IMR-90 (cell line): ENCODE measurements at regions not wholly inside any gene's neighbourhood (a gene's known extent, or its start where the extent isn't known, plus 50 kb on each side); places are given as distances from the start of the nearest gene placed in this dataset.

Source experiments
- ATAC-seq: fragments of 200-7000 bp; cut with Tn5 transposase; 2 replicates; pipeline ENCODE4 v1.9.1; 2020; ENCODE audit warnings: low read depth, mild to moderate bottlenecking, moderate library complexity
- BruUV-seq: library from RNA; stranded (reverse); fragments of 400-500 nt; replicated peaks from 2 replicates; lab custom pipeline; 2021; lab: Mats Ljungman, UMichigan
- CTCF ChIA-PET: fragments of 300-600 bp; formaldehyde crosslinking; extraction: SDS; loops from one replicate; lab custom pipeline; 2021; ENCODE audit warnings: antibody characterized with exemption; lab: Yijun Ruan, JAX
- POLR2A ChIA-PET: fragments of 300-600 bp; sonication (Branson Sonifier 250); formaldehyde crosslinking; loops from one replicate; lab custom pipeline; 2022; ENCODE audit warnings: antibody characterized with exemption; ENCODE audit not compliant: unreplicated experiment; lab: Charles Lee
- DNase-seq: peaks from one replicate; pipeline ENCODE4 v3.0.0; 2013
- H2AFZ ChIP-seq: replicated peaks from 2 replicates; pipeline ENCODE3; 2013; ENCODE audit warnings: low read length, mild to moderate bottlenecking; ENCODE audit not compliant: poor library complexity
- H2AK5ac ChIP-seq: 2 replicates; pipeline ENCODE4 v1.6.1; 2013; ENCODE audit warnings: low read depth, low read length, inconsistent platforms
- H2AK9ac ChIP-seq: replicated peaks from 2 replicates; pipeline ENCODE3; 2013; ENCODE audit warnings: mild to moderate bottlenecking, low read depth, low read length, moderate library complexity; ENCODE audit not compliant: poor library complexity
- H2BK120ac ChIP-seq: 2 replicates; pipeline ENCODE4 v1.6.1; 2013; ENCODE audit warnings: low read depth, low read length, inconsistent platforms
- H2BK15ac ChIP-seq: 3 replicates; pipeline ENCODE4 v1.6.1; 2013; ENCODE audit warnings: low read depth, low read length, inconsistent platforms
- H2BK20ac ChIP-seq: 2 replicates; pipeline ENCODE4 v1.6.1; 2013; ENCODE audit warnings: low read depth, mild to moderate bottlenecking, inconsistent platforms, low read length, moderate library complexity
- H2BK5ac ChIP-seq: 2 replicates; pipeline ENCODE4 v1.6.1; 2013; ENCODE audit warnings: mild to moderate bottlenecking, low read depth, low read length, inconsistent platforms; ENCODE audit not compliant: poor library complexity, severe bottlenecking
- H3K14ac ChIP-seq: replicated peaks from 2 replicates; pipeline ENCODE4 v1.6.1; 2013; ENCODE audit warnings: low read depth, low read length, inconsistent platforms
- H3K18ac ChIP-seq: 2 replicates; pipeline ENCODE4 v1.6.1; 2013; ENCODE audit warnings: low read depth, low read length, control low read depth
- H3K23ac ChIP-seq: 2 replicates; pipeline ENCODE4 v1.6.1; 2013; ENCODE audit warnings: low read depth, low read length, inconsistent platforms
- H3K27ac ChIP-seq: 2 replicates; pipeline ENCODE4 v1.5.1; 2013; ENCODE audit warnings: mild to moderate bottlenecking, control low read depth, low read length; ENCODE audit not compliant: insufficient read depth
- H3K27me3 ChIP-seq: 2 replicates; pipeline ENCODE4 v1.6.1; 2013; ENCODE audit warnings: low read length; ENCODE audit not compliant: control insufficient read depth, insufficient read depth
- H3K36me3 ChIP-seq: 2 replicates; pipeline ENCODE4 v1.6.1; 2013; ENCODE audit warnings: low read length, mixed read lengths; ENCODE audit not compliant: control insufficient read depth, insufficient read depth
- H3K4ac ChIP-seq: 2 replicates; pipeline ENCODE4 v1.6.1; 2013; ENCODE audit warnings: low read depth, low read length, inconsistent platforms
- H3K4me1 ChIP-seq: 2 replicates; pipeline ENCODE4 v1.6.1; 2013; ENCODE audit warnings: low read length, mixed read lengths; ENCODE audit not compliant: control insufficient read depth, insufficient read depth
- H3K4me2 ChIP-seq: 2 replicates; pipeline ENCODE4 v1.6.1; 2013; ENCODE audit warnings: low read depth, mild to moderate bottlenecking, control low read depth, low read length, moderate library complexity
- H3K4me3 ChIP-seq: 2 replicates; pipeline ENCODE4 v1.5.1; 2013; ENCODE audit warnings: low read depth, mild to moderate bottlenecking, control low read depth, low read length, moderate library complexity; ENCODE audit not compliant: insufficient read depth
- H3K56ac ChIP-seq: 2 replicates; pipeline ENCODE4 v1.6.1; 2013; ENCODE audit warnings: low read length, inconsistent platforms; ENCODE audit not compliant: insufficient read depth; ENCODE audit errors: extremely low read depth
- H3K79me1 ChIP-seq, 2 experiments: 2 replicates each; pipeline ENCODE4 v1.6.1; 2013; ENCODE audit warnings: low read length in 2 of 2, inconsistent platforms in 1 of 2, low read depth in 1 of 2
- H3K9ac ChIP-seq: 2 replicates; pipeline ENCODE4 v1.6.1; 2013; ENCODE audit warnings: low read depth, low read length, control low read depth
- H3K9me1 ChIP-seq: 2 replicates; pipeline ENCODE4 v1.6.1; 2013; ENCODE audit warnings: low read length, inconsistent platforms; ENCODE audit not compliant: insufficient read depth
- H3K9me3 ChIP-seq: 2 replicates; pipeline ENCODE4 v1.6.1; 2013; ENCODE audit warnings: low read length; ENCODE audit not compliant: control insufficient read depth, insufficient read depth
- H4K20me1 ChIP-seq: 2 replicates; pipeline ENCODE4 v1.6.1; 2013; ENCODE audit warnings: low read length, inconsistent platforms; ENCODE audit not compliant: insufficient read depth
- H4K5ac ChIP-seq: 2 replicates; pipeline ENCODE4 v1.6.1; 2013; ENCODE audit warnings: mild to moderate bottlenecking, low read depth, low read length, control low read depth
- H4K8ac ChIP-seq, 2 experiments: 2 replicates each; pipeline ENCODE4 v1.6.1; 2013; ENCODE audit warnings: low read depth in 2 of 2, low read length in 2 of 2, control low read depth in 1 of 2, inconsistent platforms in 1 of 2
- H4K91ac ChIP-seq: 2 replicates; pipeline ENCODE4 v1.6.1; 2013; ENCODE audit warnings: low read depth, low read length, inconsistent platforms; ENCODE audit not compliant: insufficient read depth
- CEBPB ChIP-seq: IDR thresholded peaks from 2 replicates; pipeline ENCODE4 v1.6.1; 2012; ENCODE audit warnings: low read depth, low read length, improper control_type of control experiment
- MAFK ChIP-seq: IDR thresholded peaks from 2 replicates; pipeline ENCODE4 v1.6.1; 2012; ENCODE audit warnings: low read depth, low read length, improper control_type of control experiment
- MXI1 ChIP-seq: IDR thresholded peaks from 2 replicates; pipeline ENCODE4 v1.6.1; 2012; ENCODE audit warnings: low read depth, mild to moderate bottlenecking, low read length, moderate library complexity, borderline replicate concordance
- RAD21 ChIP-seq: IDR thresholded peaks from 2 replicates; pipeline ENCODE4 v1.6.1; 2012; ENCODE audit warnings: low read length, improper control_type of control experiment
- WGBS, 2 experiments: methylation state at CpG; one replicate each; pipeline versions ENCODE4 v1.1.5 to v1.1.7; 2013; ENCODE audit warnings: missing lambda C conversion rate in 2 of 2; ENCODE audit not compliant: insufficient read length in 1 of 2; ENCODE audit errors: extremely low coverage in 2 of 2; 5-methylcytosine and 5-hydroxymethylcytosine counted together
- dilution Hi-C: fragments of 300-500 bp; cut with HindIII; formaldehyde crosslinking; loops from one replicate; pipeline ENCODE4 v1.14.3; 2018; ENCODE audit warnings: low sequenced_read_pairs; ENCODE audit not compliant: unreplicated experiment
- in situ Hi-C: fragments of 300-500 bp; cut with MboI; formaldehyde crosslinking; loops from 3 replicates; pipeline ENCODE4 v1.14.3; 2019; ENCODE audit warnings: low sequenced_read_pairs, inconsistent platforms, mixed read lengths
- intact Hi-C: fragments of 100-400 bp; cut with micrococcal nuclease; formaldehyde crosslinking; loops from 2 replicates; pipeline ENCODE4 v1.10.0; 2022

DNA sequence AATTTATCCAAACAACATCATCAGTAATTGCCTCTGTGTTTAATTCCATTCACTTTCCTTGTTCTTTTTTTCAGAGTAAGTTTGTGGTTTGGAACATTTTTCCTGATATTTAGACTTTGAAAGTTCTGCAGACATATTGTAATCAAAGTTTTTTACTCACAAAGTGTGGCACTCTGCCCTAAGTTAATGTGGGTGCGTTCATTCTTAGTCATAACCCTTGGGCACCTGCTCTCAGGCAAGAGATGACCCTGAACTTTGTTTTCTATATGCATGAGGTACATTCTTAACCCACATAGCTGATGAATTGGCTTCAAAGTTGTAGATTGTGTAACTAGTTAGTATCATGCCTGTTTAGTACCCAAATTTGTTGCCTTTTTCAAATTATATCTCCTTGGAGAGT lies 424.3 kb downstream of the GRXCR1 start:
- Histone ChIP-seq H3K36me3 (no peaks in the 10 kb centered on the region), H3K23ac (no peak overlapping the region), H3K4ac (no peak overlapping the region), H3K79me1 (no peaks in the 10 kb centered on the region), H3K27ac (no peak overlapping the region), H4K91ac (no peak overlapping the region), H2AFZ (no peak overlapping the region), H3K9me3 (peaks cover 4% of the 10 kb centered on the region), H2BK5ac (no peak overlapping the region), H3K14ac (no peak overlapping the region), H3K4me3 (no peak overlapping the region), H3K9me1 (no peaks in the 10 kb centered on the region), H2AK5ac (no peak overlapping the region), H2AK9ac (no peak overlapping the region), H3K56ac (no peak overlapping the region), H4K8ac (no peak overlapping the region), H3K9ac (no peak overlapping the region), H2BK15ac (no peak overlapping the region), H3K18ac (no peak overlapping the region), H2BK20ac (no peak overlapping the region), H4K5ac (no peak overlapping the region), H3K4me2 (no peak overlapping the region), H2BK120ac (no peak overlapping the region), H3K4me1 (no peaks in the 10 kb centered on the region), H4K20me1 (no peaks in the 10 kb centered on the region), H3K27me3 (no peaks in the 10 kb centered on the region)
- no peak for ATAC-seq
- in situ Hi-C loops: no loop called here
- DNase-seq: peak; percentile 58
- BruUV-seq: no TSS peak
- TF ChIP-seq CEBPB (0 out of 2 replicates have a peak, but pooled peaks have one; percentile 10), RAD21 (no peak), MXI1 (no peak), MAFK (no peak)
- intact Hi-C loops: no loop called here
- dilution Hi-C loops: no loop called here
- ChIA-PET POLR2A (no interaction called here), CTCF (no interaction called here)
- WGBS, 2 experiments: no CpG with 5 or more reads among the region's 1 CpG
